HG02938 (cell line): ENCODE measurements at regions not wholly inside any gene's neighbourhood (a gene's known extent, or its start where the extent isn't known, plus 50 kb on each side); places are given as distances from the start of the nearest gene placed in this dataset.

Source experiments
- ATAC-seq: cut with Tn5 transposase; IDR thresholded peaks from one replicate; pipeline ENCODE4 v1.9.1; 2021; ENCODE audit warnings: mild to moderate bottlenecking, moderate library complexity; ENCODE audit not compliant: unreplicated experiment

DNA sequence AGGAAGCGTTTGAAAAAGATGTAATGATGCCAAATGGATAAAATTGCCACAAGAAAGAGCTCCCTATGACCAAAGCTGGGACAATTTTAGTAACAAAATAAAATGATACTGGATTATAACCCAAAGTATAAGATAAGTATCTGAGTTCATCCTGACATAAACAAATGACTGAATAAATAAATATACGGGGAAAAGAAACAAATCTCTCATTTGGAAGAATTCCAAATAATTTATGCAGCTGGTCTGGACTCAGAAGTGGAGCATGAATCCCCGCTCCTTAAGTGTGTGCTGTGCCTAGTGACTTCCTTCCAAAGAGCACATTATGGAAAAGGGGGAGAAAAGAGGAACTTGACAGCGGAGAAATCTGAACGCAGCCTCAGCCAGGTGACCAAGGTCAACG is 186.2 kb downstream of the RAMP3 start:
- ATAC-seq = no peak

DNA sequence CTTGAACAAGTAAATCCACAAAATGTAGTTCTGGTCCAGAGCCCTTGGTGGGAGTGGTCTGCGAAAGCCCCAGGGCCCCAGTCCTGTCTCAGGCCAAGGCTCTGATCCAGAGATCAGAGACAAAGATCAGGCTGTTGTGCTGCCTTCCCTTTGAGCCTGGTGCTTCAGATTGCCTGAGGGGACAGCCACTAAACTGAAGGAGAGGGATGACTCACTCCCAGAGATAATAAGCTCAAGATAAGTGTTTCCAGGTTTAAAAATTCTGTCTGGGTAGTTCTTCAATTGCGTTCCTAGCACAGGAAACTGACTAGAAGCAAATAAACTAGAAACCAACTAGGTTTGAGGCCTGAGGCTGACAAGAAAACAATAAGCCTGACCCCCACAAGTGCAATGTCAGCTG is 190.2 kb downstream of the RAMP3 start:
- no peak for ATAC-seq

DNA sequence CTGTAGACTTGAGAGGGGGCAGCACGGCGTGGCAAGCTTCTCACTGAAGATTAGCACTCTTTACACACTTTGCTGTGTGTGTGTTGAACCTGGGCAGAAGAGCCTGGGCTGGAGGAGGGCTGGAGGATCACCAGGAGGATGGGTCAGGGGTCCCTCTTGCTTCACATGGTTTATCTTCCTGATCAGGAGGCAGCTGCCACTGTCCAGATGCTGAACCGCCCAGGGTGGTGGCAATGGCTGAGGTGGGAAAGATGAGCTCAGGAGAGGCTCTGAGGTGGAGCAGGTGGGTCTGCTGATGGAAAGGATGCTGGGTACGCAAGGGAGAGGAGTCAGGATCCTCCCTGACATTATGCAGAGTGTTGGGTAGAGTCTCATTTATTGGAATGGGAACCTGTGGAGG is 191.5 kb downstream of the RAMP3 start:
- ATAC-seq = no peak

DNA sequence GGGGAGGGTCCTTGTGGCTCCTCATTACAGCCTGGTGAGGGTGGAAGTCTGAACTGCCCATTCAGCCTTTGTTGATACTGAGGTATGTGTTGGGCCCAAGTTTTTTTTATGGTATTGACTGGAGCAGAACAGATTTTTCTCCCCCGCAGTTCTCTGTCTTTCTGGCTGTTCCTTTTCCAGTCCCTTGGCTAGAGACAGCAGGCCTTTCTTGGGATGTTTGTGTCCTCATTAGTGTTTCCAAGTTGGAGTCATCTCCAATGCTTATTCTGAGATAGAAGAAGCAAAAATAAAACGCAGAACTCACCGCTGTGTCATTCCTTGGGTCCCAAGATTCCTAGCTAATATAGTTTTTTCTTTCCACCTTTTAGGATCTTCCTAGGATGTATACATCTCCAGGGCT is 193.3 kb downstream of the RAMP3 start:
- ATAC-seq = no peak

DNA sequence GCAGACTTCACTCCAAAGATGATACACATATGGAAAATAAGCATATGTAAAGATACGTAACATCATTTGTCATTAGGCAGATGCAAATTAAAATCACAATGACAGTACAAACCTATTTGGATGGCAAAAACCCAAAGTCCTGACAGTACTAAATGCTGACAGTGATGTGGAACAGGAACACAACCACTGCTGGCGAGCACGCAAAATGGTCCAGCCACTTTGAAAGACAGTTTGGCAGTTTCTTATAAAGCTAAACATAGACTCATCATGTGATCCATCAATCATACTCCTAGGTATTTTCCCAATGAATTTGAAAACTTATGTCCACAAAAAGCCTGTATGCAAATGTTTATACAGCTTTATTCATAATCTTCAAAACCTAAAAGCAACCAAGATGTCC is 200.7 kb downstream of the RAMP3 start:
- ATAC-seq = no peak

DNA sequence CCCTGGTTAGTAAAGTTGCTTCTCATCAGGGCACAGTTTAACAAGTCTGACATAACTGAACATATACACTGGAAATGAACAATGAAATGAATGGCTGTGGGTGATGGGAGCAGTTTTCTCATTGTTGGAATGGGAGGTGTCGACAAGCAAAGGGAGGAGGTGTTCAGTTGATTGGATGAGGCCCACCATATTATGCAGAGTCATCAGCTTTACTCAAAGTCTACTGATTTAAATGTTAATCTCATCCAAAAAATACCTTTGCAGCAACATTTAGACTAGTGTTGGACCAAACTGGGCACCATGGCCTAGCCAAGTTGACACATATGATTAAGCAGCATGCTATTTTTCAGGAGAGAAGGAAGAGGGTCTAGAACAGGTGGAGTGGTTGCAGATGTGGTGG is 201.7 kb downstream of the RAMP3 start:
- no peak for ATAC-seq

DNA sequence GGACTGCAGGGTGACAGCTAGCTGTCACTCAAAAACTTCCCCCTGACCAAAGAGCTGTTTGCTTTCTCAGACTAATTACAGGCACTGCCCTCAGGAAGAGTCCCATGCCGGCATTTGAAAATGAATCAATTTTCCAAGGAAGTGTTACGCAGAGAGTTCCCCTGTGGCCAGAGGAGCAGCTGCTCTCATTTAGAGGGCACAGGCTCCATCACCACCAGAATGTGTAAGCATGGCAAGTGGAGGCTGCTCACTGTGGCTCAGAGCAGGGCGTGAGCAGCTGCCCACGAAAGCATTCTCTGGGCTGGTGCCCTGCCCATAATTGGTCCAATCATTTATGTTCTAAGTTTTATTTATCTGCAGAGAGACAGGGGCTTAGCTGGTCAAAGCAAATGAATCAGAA is 202.2 kb downstream of the RAMP3 start:
- no peak for ATAC-seq

DNA sequence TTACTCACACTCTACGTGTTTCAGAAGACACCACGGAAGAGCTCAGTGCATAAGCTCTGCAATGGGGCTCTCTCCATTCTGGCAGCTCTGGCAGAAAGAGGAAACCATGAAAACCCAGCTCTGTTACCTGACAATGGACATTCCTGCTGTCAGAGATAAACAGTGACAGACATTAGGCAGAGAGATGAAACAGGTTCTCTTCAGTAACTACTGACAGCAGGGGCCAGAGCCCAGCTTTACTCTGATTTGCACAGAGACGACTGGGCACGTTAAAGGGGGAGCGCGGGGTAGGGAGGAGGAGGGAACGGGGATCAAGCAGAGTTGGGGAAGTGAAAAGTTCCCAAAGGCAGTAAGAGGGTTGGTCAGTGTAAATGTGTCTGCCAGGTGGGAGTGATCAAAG is 206.1 kb downstream of the RAMP3 start:
- ATAC-seq = no peak

DNA sequence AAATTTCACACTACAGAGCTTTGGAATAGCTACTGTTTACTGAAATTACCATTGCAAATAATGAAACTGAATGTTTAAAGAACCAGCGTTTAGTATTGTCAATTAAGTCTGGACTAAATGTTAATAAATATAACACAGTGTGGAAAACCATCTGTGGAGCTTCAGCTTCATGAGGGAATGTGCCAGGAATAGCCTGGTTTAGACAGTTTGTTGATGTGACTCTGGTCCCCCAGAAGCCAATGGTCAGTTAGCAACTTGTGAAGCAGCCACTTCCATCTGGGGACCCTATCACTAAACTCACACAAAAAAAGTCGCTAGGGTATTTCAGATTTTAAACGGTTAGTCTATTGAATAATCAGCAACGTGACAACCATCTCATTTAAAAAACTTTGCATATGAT is 207.8 kb downstream of the RAMP3 start:
- ATAC-seq = no peak

DNA sequence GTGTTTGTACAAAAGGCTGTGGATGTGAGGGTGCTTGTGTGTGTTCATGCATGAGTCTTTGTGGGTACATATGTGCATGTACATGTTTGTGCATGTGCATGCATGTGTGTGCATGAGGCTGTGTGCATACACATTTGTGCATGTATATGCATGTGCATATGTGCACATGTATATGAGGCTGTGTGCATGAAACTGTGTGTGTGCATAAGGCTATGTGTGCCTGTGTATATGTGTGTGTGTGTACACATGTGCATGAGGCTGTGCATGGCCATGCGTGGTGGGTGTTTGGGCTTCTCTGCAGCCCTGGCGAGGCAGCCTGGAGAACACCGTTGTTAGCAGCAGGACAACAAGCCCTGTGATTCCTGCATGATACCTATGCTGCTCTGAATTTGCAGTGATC is 207.7 kb upstream of the ADCY1 start:
- no peak for ATAC-seq

DNA sequence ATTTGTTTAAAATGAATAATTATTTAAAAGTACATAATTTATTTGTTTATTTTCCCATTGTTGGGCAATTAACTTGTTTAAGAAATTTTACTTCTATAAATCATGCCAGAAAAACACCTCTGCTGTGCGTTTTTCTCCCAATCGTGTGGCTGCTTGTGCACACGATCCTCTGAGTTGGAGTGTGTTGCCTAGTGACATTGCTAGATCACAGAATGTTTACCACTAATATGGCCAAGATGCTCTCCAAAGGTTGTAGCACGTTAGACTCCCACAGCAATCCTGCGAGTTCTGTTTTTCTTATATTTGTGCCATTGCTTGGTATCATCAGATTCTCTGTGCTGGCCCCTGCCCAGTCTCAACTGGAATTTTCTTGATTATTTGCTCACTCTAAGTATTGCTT is 207.1 kb upstream of the ADCY1 start:
- ATAC-seq = no peak

DNA sequence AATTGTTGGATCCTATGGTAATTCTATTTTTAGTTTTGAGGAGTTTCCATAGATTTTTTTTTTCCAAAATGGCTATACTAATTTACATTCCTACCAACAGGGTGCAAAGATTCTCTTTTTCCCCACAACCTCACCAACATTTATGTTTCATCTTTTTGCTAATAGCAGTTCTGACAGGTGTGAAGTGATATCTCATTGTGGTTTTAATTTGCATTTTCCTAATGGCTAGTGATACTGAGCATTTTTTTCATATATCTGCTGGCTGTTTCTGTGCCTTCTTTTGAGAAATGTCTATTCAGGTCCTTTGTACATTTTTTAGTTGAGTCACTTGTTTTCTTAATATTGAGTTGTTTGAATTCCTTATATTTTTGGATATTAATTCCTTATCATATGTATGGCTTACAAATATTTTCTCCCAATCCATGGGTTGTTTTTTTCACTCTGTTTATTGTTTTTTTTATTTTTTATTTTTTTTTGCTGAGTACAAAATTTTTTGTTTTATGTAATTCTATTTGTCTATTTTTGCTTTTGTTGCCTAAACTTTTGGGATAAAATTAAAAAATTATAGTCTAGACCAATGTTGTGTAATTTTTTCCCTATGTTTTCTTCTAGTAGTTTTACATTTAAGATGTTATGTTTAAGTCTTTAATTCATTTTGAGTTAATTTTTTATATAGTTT is 205.9 kb upstream of the ADCY1 start:
- no peak for ATAC-seq

DNA sequence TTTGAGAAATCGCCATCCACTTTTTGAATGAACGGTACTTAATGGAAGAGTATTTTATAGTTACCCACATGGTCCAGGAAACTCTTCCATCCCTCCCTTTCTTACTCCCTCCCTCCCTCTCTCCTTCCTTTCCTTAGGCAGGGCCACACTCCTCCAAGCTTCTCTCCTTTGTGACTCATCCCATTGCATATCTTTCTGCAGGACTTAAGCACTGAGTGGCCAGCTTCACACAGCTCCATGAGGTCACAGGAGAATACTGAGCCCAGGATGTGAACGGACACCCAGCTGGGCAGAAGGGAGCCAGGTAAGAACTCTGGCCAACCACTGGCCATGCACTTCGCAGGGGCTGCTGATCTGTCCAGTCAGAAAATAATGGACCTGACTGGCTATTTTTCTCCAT is 189.7 kb upstream of the ADCY1 start:
- ATAC-seq = no peak

DNA sequence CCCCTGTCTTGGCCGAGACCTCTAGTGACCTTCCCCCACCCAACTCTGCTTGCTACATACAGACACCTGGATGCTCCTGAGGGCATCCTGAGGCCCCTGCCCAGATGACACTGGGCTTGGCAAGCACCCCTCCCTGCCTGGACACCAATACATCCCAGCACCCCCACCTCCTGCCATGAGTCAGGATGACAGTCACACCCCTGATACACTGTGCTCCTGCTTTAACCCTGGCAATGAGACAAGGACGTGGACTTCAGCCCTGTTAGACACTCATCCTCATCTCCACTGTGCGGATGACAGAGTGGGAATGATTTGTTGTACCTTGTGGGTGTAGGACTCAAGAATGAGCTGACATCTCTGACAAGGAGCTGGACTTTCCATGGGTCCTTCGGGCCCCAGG is 186.3 kb upstream of the ADCY1 start:
- no peak for ATAC-seq

DNA sequence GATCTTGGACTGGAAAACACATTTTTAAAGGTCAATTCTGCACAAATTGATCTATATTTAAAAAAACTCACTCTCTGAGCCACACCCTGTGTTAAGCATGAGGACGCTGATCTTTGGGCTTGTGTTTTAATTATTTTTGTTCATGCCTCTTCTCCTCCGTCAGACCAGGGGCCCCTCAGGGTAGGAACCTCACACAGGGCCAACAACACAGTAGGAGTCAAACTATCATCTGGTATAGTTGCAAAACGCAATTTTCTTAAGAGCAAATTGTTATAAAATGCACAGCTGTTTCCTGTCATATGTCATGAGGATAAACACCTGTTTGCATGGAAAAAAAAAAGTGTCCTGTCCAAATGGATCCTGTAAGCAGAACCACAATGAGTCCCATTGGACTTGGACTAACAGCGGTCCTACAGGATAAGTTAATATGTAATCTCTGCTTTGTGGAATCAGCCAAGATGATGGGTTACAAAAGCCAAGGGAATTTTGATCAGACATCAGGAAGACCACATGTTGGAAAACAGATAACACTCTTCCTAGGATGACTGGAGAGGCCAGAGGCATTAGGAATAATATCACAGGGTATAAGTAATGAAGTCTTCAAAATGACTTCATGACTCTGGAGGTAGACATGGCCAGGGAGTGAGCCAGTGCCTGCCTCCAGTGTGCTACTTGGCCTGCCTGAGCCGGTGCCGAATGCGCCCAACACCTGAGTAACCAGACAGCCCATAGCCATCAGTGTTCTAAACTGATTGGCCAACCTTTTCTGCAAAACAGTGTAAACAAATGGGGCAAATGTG is 184.9 kb upstream of the ADCY1 start:
- no peak for ATAC-seq

DNA sequence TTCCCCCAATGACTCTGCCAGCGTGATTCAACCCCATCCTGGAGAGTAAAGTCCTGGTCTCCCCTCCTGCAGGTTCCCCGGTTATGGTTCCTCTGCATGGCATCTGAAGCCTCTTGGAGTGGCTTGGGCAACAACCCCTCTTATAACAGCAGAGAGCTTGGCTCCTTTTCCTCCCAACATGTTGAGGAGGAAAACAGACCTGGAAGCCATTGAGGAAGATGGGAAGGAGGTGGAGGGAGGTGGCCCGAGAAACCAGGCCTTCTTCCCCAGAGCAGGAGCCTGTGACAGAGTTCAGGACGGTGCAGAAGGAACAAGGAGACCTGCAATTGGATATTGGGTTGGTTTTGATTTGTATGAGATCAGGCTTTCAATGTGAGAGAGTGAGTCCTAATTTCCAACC is 184.0 kb upstream of the ADCY1 start:
- ATAC-seq = no peak

DNA sequence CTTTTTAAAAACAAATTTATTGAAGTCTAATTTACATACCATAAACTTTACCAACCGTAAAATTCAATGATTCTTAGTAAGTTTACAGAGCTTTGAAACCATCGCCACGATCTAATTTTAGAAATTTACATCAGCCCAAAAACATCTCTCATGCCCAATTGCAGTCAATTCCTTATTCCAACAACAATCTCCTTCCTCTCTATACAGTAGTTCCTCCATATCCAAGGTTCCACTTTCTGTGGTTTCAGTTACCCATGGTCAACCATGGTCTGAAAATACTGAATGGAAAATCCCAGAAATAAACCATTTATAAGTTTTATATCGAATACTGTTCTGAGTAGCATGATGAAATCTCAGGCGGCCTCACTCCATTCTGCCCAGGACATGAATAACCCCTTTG is 183.4 kb upstream of the ADCY1 start:
- ATAC-seq = no peak

DNA sequence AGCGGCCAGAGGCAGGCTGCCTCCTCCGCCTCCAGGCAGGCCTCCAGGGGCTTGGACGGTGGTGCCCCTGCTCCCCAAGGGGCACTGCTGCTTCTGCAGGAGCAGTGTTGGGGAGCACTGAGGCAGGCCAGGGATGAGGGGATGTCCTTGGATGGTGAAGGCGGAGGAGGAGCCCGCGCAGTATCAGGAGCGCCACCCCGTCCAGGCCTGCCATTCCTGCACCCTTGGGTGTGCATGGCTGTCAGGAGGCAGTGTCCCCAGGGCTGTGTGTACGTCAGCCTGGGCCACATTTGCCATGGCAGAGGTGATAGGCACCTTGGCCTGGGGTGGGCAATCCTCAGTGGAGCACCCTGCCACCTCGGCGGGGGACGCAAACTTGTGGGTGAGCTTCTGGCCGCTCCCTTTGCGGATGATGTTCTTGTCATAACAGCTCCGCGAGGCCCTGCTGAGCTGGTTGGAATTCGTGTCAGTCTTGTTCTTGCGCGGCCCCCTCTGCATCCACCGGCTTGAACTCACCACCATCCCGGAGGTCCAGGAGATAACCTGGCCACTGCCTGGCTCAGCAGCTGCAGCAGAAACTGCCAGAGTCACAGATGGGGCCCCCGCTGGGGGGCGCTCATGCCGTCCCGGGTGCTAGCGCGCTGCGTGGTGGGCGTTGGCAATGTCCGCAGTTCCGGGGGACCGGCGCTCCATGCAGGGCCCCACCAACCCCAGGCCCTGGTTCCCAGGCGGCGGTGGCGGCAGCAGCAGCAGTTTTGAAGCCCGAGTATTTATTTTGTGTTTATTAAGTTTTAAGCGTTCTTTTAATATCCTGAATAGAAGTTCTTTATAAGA is 182.3 kb upstream of the ADCY1 start:
- no peak for ATAC-seq

DNA sequence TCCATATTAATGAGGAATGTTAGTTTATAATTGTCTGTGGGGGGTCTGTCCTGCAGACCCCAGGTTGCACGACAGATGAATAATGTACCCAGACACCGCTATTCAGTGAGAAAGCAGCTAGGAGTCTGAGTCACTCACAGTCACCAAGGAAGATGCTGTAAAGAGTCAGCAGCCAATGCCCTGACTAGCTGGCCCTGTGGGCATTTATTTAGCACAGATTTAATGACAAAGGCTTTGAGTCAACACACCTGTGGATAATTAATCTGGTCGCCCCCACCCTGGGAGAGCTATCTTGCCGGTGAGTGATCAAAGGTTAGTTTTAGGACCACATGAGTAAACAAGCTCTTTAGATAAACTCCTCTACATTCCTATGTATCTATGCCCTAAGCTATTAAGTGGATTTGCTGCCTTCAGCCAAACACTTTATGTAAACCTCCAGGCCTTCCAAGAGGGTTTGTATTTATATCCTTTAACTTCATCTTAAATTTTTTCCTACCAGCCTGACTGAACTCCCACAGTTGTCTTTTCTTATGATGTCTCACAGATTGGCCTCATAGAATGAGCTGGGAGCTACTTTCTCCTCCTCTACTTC is 180.0 kb upstream of the ADCY1 start:
- no peak for ATAC-seq

DNA sequence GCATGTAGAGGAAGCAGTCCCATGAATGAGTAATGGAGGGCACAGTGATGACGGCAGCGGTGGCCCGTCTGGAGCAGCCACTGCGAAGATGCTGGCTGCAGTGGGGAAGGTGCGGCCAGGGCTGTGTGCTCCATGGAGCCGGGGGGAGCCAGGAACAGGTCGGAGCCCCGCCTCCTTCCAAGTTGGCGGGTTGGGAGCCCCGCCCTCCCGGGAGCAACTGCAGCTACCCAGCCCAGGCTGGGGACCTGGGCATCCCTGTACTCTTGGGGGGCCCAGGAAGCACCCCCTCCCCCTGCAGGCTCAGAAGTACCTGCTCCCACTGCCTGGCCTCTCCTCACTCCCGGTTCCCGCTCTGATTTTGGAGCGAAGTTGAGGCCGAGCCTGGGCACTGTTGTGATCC is 175.1 kb upstream of the ADCY1 start:
- no peak for ATAC-seq

DNA sequence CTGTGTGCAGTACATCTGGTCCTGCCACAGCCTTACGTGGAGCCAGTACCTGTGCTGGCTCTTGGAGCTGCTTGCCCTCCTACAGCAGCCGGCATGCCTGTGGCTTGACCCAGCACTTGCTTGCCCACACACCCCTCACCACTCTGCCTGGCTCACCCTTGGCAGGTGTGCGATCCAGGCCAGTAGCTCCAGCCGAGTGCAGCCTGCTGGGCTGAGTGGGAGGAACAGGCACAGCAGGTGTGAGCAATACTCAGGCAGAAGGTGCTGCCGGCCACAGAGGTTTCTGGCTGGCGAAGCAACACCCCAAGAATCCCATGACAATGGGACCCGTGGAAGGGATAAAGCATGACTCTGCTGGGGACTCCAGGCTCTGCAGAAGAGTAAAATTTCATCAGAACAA is 173.5 kb upstream of the ADCY1 start:
- no peak for ATAC-seq

DNA sequence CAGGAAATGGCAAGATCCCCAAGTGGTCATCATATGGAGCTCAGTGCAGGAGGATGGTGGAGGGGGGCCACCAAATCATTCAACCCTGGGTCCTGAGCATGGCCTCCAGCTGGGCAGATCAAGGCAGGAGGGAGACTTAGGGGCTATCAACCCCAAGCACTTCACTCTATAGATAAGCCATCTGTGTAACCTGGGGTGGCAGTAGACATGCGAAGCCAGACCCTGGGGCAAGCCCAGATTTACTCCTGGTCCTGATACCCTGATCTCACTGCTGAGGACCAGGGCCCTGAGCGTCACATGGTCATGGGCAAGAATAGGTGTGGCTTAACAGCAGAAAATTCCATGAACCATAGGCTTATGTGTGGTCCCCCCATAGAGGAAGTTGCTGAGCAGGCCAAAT is 173.0 kb upstream of the ADCY1 start:
- no peak for ATAC-seq
